ENCODE measurements at regions not wholly inside any gene's neighbourhood (a gene's known extent, or its start where the extent isn't known, plus 50 kb on each side); places are given as distances from the start of the nearest gene placed in this dataset.

DNA sequence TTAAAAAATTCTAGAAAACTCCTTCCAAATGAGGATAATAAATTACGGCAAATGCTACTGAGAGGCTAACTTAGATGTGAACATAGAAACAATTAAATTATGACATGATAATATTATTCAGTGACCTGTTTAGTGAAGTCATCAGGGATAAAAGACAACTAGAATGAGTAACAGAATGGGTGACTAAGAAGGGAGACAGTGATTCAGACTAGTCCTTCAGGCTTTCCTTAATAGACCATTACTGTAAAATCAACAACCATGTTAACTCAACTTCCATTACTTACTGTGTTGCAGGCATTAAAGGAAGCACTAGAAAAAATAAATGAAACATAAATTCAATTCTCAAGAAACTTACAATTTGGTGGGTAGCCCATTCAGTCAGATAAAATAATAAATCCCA is 543.9 kb upstream of the LRFN5 start:
- H3K4me3 ChIP-seq (ENCODE audit: low read depth, low read length), result no peak overlapping the region
- TF ChIP-seq, protein P1, sequence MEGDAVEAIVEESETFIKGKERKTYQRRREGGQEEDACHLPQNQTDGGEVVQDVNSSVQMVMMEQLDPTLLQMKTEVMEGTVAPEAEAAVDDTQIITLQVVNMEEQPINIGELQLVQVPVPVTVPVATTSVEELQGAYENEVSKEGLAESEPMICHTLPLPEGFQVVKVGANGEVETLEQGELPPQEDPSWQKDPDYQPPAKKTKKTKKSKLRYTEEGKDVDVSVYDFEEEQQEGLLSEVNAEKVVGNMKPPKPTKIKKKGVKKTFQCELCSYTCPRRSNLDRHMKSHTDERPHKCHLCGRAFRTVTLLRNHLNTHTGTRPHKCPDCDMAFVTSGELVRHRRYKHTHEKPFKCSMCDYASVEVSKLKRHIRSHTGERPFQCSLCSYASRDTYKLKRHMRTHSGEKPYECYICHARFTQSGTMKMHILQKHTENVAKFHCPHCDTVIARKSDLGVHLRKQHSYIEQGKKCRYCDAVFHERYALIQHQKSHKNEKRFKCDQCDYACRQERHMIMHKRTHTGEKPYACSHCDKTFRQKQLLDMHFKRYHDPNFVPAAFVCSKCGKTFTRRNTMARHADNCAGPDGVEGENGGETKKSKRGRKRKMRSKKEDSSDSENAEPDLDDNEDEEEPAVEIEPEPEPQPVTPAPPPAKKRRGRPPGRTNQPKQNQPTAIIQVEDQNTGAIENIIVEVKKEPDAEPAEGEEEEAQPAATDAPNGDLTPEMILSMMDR (IDR thresholded peaks at IDR 0.05; ENCODE audit: low read depth, low read length), result no peak
- no peaks in the 10 kb centered on the region for H3K9me3 ChIP-seq
- no peaks in the 10 kb centered on the region for H3K27me3 ChIP-seq
- H3K36me3 ChIP-seq, result no peaks in the 10 kb centered on the region
- no peak for DNase-seq
- no peaks in the 10 kb centered on the region for H3K4me1 ChIP-seq

DNA sequence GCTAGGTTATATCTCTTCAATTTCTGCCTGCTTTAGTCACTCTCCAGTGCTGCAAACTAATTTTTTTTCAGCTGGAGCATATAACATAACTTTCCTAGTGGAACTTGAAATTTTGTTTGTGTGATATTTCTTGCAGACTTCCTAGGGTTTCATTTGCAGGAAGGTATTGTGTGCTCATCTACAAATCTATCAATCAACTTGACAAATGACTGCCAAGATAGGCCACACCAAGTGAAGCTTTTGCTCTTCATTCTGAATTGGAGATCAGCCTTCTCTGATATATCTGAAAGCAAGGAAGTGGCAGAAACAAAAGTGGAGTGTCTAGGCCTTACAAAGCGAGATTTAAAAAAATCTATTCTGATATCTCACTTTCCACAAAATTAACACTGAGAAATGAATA is 551.1 kb upstream of the LRFN5 start:
- H3K4me1 ChIP-seq, result no peaks in the 10 kb centered on the region

DNA sequence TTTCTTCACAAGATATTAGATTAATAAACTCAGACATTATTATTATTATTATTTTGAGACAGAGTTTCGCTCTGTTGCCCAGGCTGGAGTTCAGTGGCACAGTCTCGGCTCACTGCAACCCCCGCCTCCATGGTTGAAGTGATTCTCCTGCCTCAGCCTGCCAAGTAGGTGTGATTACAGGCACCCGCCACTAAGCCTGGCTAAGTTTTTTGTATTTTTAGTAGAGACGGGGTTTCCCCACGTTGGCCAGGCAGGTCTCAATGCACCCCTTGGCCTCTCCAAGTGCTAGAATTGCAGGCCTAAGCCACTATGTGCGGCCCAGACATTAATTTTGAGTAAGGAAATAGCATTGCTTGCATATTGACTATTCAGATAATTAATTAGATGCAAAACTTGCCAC is 554.9 kb upstream of the LRFN5 start:
- no peak overlapping the region for H3K4me3 ChIP-seq (ENCODE audit: low read depth, low read length)
- H3K36me3 ChIP-seq, result no peaks in the 10 kb centered on the region
- H3K9me3 ChIP-seq, result no peaks in the 10 kb centered on the region
- H3K27me3 ChIP-seq, result no peaks in the 10 kb centered on the region
- DNase-seq, result no peak
- H3K4me1 ChIP-seq, result no peaks in the 10 kb centered on the region
- TF ChIP-seq, protein P1 (IDR thresholded peaks at IDR 0.05; ENCODE audit: low read depth, low read length), result no peak

More for the DNA sequence above, 551.1 kb upstream of the LRFN5 start:
- DNase-seq, result no peak
- no peak overlapping the region for H3K4me3 ChIP-seq (ENCODE audit: low read depth, low read length)
- no peaks in the 10 kb centered on the region for H3K36me3 ChIP-seq
- H3K9me3 ChIP-seq, result no peaks in the 10 kb centered on the region
- H3K27me3 ChIP-seq, result no peaks in the 10 kb centered on the region
- TF ChIP-seq, protein P1 (IDR thresholded peaks at IDR 0.05; ENCODE audit: low read depth, low read length), result no peak

DNA sequence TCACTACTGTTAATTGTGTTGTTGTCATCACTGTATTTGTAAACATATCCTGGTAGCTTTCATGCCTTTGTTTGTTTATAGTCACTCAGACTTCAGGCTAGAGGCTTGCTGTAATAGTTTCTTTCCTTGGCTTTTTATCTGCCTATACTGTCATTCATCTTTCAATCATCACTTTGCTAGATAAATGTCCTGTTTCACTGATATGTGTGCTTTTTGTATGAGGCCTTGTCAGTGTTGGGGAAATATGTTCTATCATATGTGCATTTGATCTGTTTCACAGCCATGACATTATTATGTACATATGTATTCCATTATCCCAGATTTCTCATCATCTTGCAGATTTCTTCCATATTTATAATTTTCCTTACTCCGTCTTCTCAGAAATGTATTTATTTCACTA is 558.9 kb upstream of the LRFN5 start:
- TF ChIP-seq, protein P1 (IDR thresholded peaks at IDR 0.05; ENCODE audit: low read depth, low read length), result no peak
- DNase-seq, result no peak
- Histone ChIP-seq H3K4me1 (no peaks in the 10 kb centered on the region), H3K27me3 (no peaks in the 10 kb centered on the region), H3K36me3 (no peaks in the 10 kb centered on the region), H3K9me3 (no peaks in the 10 kb centered on the region), H3K4me3 (ENCODE audit: low read depth, low read length) (no peak overlapping the region)

DNA sequence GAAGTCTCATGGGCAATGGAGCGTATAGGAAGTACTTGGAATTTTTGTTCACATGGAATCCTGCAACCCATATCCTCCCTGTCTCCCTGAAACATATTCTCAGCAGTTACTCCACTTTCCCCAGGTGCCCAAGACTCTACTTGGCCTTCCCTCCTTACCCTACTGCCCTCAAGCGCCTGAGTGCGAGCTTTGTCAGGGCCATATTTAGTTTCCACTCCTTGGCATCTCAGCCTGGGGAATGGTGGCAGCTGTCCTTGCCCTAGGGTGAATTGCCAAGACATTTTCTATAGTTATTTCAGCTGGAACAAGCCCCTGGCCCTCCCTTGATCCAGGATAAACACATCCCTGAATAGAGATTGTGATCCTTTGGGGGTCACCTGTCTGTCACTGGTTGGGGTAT is 569.3 kb upstream of the LRFN5 start:
- DNase-seq, result no peak
- TF ChIP-seq, protein P1 (IDR thresholded peaks at IDR 0.05; ENCODE audit: low read depth, low read length), result no peak
- Histone ChIP-seq H3K27me3 (no peaks in the 10 kb centered on the region), H3K36me3 (no peaks in the 10 kb centered on the region), H3K4me3 (ENCODE audit: low read depth, low read length) (no peak overlapping the region), H3K9me3 (no peaks in the 10 kb centered on the region), H3K4me1 (no peaks in the 10 kb centered on the region)

DNA sequence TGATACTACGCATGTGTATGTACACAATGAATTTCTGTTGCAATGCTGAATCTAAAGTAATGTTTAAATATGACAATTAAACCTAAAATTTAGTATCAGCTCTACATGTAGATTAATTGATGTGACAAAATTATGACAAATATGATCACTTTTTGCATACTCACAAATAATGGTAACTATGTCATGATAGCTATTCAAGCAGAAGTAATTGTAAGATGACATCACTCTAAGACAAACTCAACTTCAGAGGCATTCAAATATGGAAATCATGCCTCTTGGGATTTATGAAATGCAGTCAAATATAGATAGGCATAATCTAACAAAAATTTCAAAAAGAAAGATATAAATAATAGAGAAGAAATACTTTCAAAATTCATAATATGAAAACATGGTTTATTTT is 571.7 kb upstream of the LRFN5 start:
- Histone ChIP-seq H3K27me3 (no peaks in the 10 kb centered on the region), H3K36me3 (no peaks in the 10 kb centered on the region), H3K4me3 (ENCODE audit: low read depth, low read length) (no peak overlapping the region), H3K9me3 (no peaks in the 10 kb centered on the region), H3K4me1 (no peaks in the 10 kb centered on the region)
- TF ChIP-seq, protein P1 (IDR thresholded peaks at IDR 0.05; ENCODE audit: low read depth, low read length), result no peak
- no peak for DNase-seq

Data from BE2C (cell line).